ENCODE measurements at regions not wholly inside any gene's neighbourhood (a gene's known extent, or its start where the extent isn't known, plus 50 kb on each side); places are given as distances from the start of the nearest gene placed in this dataset.

DNA sequence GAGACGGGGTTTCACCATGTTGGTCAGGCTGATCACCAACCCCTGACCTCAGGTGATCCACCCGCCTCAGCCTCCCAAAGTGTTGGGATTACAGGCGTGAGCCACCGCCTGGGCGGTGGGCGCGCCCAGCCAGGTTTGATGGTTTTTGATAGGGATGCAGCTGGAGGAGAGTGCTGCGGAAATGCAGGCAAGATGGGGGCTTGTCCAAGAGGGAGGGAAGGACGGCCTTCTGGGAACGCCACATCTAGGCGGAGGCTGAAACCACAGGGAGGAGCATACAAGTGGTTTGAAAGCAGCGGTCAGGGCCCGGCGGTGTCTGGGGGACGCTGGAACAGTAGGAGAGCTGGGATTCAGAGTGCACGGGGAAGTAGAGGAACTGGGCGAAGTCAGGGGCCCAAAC is 134.6 kb downstream of the VRK1 start:
- no peak for DNase-seq (ENCODE audit: low read depth)

DNA sequence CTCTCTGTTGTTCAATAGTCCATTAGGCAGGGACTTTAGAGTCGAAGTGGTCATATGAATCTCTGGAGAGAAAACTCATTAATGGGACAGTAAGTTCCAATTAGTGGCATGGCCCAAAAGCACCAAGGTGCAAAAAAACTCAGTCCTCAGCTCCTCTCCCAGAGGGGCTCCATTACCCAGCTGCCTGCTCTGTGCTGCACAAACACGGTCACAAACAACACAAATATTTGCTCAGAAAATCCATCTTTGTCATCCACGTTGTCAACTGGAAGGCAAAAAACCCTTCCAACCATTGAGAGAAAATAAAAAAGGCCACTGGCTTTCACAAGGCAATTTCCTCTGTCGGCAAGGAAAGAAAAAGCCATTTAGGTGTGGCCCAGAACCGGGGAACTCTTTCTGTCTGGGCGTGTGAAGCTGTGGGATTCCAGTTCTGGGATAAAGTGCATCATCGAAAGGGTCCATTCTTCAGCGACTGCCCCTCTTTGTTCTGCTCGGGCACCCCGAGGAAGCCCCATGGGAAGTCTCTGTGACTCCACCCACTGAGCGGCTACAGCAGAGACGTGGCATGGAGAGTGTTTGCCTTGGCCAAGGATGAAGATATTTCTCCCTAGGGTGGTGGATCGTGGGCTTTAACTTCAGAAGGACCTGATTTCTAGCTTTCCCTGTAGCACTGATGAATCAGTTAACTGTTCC is 137.6 kb downstream of the VRK1 start:
- DNase-seq (ENCODE audit: low read depth): no peak

DNA sequence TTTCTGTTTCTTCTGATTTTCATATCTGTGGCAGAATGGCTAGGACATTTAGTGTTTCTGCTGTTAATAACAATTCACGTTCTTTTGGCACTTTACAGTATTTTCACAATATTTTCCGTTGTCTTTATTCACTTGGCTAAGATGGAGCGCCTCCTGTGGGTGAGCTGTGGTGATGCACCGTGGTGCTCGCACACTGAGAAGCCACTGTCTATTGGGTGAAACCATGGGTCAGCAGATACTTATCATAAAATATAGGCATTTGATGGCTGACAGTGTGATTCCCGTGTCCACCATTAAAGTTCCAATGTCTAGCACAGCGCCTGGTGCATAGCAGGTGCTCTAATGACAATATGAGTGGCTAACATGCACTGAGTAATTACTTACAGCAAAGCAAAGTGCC is 141.8 kb downstream of the VRK1 start:
- no peak for DNase-seq (ENCODE audit: low read depth)

DNA sequence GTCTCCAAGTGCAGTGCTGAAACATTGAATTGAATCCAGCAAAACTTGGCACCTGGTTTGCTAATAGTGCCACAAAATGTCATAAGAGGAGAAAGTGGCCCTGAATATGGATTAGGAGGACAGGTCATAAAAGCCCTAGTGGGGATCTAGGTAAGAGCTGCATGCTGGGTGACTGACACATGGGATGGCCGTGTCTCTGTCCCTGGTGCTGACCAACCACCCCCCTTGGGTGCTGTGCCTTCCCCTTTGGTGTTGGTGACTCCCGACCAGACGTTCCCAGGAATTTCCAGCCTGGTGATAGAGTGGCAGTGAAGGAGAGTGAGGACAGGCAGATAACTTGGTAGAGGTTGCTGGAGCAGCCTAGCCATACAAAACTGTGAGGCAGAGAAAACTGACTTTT is 142.8 kb downstream of the VRK1 start:
- no peak for DNase-seq (ENCODE audit: low read depth)

DNA sequence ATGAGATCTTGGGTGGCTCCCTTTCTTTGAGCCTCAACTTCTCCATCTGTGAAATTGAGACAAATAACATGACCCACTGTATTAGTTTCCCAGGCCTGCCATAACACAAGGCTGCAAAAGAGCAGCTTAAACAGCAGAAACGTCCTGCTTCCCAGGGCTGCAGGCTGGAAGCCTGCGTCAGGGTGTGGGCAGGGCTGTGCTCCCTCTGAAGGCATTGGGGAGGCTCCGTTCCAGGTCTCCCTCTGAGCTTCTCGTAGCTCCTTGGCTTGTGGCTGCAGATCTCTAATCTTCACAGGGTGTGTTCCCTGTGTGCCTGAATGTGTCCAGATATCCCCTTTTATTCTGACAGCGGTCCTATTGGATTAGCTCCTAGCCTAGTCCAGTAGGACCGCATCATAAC is 147.1 kb downstream of the VRK1 start:
- no peak for DNase-seq (ENCODE audit: low read depth)

DNA sequence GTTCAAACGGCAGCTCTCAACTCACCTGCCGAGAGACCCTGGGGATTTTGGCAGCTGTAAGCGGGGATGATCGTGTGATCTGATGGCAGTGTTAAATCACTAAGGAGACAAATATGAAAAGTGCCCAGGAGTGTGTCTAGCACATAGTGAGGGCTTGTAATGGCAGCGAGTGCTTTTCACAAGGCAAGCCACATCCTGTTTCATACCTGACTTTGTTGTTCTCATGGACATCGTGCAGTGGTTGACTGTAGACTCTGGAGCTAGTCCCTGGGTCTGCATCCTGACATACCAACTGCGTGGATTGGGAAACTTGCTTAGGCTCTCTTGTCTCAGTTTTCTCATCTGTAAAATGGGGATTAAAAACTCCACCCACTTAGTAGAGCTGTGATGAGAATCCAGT is 148.5 kb downstream of the VRK1 start:
- no peak for DNase-seq (ENCODE audit: low read depth)

DNA sequence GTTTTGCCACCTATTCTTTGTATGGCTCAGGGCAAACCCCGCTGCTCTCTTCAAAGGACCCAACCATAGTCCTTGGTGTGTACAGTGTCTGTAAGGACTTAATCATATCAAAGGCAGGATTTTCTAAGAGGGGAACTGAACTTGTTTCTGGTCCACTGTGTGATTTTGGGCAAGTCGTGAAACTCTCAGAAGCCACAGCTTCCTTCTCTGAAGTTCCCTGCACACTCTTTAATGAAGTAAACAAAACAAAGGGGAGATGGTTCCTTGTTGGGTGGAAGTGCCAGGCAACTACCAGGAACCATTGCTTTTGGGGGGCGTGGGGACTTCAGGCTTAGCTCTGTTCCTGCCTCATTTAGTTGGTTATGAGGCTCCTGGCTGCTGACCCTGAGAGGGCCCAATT is 152.4 kb downstream of the VRK1 start:
- no peak for DNase-seq (ENCODE audit: low read depth)

DNA sequence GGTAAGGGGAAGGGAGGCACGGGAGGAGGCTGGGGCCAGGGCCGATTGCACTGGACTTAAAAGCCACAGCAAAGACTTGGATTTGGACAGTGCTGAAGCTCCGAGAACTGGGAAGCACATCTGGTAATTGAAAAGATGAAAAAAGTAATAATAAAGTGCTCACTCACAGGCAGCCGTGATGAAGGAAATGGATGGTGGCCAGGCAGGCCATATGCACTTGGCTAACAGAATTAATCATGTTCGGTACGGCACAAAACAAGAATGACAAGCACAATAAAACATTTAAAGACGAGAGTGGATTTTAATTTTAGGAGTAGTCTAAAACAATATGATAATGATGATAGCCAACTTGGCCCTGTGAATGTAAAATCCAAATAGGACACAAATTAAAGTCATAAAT is 154.3 kb downstream of the VRK1 start:
- DNase-seq (ENCODE audit: low read depth): no peak

DNA sequence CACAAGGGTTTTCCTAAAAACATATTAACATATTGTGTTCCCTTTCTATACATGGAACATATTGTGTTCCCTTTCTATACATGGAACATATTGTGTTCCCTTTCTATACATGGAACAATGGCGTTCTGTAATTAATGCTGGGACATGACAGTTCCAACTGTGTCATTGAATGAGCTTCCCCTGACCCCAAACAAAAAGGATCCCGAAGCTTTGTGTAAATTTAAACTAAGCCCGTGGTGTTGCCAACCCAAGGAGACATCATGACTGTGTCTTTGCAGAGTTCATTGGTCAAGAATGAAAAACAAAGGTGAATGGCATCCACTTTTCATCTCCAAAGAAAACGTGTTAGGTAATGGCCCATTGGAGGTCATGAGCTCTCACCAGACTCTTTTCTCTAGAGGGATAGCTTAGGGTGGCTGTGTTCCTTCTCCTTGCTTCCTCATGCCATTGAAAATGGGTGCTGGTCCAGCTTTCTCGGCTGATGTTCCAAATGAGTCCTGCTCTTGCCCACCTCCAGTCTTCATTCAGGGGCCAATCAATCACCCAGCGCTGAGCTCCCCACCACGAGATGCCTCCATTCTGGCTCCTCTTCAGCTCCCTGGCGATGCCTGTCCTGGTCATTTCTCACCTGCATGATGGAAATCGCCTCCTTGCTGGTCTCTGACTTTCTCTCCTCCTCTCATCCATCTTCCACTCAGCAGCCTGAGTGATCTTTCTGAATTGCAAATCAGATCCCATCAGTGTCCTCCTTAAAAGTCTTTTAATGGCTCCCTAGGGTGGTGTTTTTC is 156.1 kb downstream of the VRK1 start:
- DNase-seq (ENCODE audit: low read depth): no peak

DNA sequence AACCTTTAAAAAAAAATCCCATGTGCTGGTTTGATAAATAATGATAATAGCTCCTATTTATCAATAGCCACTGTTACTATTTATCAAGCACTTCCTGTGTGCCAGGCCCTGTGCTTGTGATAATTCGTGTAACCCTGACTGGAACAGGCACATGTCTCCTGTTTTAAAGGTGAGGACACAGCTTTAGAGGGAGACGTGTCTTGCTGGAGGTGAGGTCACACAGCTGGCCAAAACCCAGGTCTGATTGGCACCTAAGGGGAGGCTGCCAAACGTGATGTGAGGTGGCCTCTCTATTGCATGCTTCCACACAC is 156.6 kb downstream of the VRK1 start:
- no peak for DNase-seq (ENCODE audit: low read depth)

DNA sequence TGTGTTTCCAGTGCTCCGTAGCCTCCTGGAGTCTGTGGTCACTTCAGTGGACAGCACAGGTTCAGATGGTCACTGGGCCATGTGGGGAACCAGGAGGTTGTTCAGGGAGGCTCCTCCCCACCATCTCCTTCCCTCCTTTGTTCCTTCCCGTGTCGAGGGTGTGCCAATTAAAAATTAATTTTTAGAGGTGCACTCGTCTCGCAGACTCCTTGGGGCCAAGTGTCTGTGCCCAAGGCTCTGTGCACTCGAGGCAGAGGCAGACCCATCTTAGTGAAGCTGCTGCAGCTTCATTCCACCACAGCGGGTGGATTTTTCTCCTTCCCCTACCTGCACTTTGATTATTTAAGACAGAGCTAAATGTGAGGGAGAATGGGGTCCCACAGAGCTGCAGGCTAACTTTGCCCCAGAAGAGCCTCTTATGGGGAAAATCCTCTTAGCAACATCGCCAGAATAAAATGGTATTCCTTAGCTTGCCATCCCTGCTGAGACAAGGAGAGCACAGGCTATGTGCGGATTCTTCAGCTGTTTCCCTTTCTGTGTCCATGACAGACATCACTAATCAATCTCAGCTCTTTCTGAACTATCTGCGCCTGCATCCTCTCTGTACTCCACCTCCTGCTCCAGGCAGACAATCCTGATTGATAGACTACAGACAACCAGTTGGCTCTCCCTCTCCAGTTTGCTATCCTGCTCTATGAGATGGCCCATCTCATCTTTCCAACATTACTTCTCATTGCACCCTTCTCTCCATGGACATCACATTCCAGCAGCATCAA is 159.5 kb downstream of the VRK1 start:
- no peak for DNase-seq (ENCODE audit: low read depth)

DNA sequence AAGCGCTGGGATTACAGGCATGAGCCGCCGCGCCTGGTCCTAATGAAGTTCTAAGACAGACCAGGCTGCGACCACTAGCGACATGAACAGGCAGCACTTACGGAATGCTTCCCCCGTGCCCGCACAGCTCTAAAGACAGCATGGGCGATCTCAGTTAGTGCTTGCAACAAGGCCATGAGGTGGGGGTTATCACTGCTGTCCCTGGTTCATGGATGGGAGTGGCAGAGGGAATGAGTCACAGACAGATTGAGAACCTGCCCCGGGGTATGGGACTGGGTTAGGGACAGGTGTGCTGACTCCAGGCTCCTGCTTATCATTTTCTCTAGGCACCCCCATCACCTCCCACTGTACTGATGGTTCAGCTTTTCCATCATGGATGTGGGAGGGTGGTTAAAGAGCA is 160.9 kb downstream of the VRK1 start:
- DNase-seq (ENCODE audit: low read depth): no peak

DNA sequence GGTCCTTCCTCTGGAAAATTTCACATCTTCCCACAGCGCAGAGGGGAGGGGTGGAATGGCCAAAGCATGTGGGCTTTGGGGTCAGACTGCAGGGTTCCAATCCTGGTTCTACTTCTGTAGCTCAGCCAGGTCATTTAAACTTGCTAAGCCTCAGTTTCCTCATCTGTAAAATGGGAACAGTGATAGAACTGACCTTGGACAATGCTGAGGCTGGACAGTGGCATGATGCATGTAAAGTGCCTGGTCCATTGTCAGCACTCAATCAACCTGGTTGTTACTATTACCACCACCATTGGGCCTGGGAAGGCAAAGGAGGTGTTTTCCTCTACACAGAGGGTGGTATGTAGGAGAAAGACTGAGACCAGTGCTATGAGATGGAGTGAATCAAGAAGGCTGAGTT is 162.8 kb downstream of the VRK1 start:
- DNase-seq (ENCODE audit: low read depth): no peak

DNA sequence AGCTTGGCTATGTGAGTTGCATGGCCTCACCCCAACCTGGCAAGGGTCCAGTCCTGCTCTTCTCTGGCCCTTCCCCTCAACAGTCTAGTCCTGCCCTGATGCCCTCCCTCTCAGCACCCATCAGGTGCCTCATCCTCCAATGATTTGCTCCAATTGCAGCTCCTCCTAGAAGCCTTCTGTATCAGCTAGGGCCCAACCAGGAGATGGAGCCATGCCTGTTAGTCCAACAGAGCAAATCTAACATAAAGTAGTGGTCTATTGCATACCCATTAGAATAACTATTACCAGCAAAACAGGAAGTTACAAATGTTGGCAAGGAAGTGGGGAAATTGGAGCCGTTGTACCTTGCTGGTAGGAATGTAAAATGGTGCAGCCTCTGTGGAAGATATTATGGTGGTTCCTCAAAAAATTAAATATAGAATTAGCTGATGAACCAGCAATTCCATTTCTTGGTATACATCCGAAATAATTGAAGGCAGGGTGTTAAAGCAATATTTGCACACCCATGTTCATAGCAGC is 163.5 kb downstream of the VRK1 start:
- no peak for DNase-seq (ENCODE audit: low read depth)

DNA sequence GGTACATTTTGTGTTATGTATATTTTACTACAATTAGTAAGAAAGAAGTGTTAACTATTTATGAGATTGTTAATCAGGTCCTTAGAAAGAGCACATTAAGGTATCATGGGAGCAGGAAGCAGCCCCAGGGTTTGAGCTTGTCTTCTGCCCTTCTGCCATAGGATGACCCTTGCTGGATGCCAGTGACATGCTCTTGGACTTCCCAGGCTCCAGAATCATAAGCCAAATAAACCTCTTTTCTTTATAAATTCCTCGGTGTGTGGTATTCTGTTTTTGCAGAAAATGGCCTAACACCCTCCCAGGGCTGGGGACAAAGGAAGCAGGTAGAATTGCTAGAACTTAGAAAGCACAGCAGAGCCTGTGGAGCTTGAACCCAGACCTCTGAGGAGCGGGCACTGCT is 164.7 kb downstream of the VRK1 start:
- DNase-seq (ENCODE audit: low read depth): no peak

DNA sequence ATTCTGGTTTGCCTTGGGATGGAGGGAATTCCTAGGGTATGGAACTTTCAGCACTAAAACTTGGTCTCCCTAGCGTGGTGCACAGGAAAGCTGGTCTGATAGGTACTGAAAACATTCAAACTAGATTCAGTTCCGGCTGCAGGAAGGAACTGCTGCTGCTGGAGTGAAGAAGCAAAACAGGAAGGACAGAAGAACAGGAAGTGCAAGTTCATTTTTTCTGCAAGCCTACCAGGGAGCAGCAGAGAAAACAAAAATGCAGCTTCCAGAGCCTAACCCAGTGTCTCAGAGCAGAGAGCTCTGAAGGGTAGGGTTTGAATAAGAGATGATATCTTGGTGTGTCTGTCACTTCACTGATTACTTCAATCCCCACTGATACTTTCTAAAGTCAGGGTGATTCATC is 165.2 kb downstream of the VRK1 start:
- no peak for DNase-seq (ENCODE audit: low read depth)

DNA sequence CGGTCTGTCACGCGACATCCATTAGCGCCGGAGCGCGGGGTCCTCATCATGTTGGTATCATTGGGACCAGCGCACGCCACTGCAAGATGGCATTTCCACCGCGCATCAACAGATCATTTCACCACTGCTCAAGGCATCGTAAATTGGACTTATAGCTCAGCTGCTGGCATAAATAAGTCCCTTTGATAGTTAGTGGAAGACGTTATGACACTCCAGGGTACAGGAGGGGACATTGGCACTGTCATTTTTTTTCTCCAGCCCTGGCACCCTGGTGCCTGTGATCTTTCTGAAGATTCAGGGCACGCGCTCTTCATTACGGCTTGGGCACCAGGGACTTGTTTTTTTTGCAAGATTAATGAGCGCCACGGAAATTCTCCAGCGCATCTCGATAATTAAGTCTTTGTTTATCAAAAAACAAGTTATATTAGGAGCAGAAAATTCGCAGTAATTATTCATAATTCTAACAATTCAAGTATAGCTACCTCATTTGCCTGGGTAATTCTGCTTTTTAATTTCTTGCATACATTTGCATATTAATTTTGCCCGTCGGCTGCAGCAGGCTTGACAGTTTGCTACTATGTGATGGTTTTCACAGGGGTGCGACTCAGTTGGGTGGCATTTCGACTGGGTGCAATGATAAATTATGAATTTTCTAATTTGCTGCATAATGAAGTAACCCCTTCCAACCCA is 167.7 kb downstream of the VRK1 start:
- no peak for DNase-seq (ENCODE audit: low read depth)

DNA sequence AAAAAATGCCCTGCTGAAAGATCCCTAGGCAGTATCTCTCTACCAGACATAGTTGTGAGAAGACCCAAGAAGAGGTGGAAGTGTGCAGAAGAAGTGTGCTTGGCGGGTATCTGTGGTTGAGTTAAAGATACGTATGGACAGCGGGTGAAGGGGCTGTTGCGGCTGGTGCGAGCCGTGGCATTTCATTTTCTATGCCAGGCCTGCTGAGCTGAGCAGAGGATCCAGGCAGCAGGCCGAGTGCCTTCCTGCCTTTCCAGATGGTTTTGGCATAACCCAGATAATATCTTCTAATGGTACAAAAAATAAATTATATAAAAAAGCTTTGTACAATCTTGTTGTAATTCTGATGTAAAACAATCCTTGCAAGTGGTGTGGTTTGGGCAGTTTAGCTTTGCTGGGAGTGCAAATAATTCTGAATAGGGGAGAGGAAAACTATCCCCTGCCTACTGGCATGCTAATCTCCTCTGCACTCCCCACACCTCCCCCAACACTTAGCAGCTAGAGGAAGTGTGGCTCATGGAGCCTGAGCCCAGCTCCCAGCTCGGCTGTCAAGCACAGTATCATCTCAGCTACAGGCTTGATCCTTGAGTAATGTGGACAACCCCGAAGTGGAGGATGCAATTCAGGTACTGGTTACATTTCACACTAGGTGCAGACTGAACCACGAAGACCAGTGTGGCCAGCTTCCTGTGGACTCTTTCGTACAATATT is 168.9 kb downstream of the VRK1 start:
- no peak for DNase-seq (ENCODE audit: low read depth)

DNA sequence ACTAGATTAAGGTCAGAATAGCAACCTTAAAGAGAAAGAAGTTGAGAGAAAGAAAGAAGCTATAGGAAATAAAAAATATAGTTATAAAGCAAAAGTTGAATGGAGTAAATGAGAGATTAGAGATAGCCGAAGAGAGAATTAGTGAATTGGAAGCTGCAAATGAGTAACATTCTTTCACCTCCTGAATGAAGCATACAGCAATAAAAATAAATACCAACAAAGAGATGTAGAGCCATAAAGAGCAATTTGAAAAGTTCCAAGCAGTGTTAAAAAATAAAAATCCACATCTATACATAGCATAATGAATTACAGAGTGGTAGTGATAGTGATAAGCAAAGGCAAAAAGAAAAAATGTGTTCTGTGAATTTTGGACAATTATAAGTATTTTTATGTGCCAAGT is 177.9 kb downstream of the VRK1 start:
- no peak for DNase-seq (ENCODE audit: low read depth)

DNA sequence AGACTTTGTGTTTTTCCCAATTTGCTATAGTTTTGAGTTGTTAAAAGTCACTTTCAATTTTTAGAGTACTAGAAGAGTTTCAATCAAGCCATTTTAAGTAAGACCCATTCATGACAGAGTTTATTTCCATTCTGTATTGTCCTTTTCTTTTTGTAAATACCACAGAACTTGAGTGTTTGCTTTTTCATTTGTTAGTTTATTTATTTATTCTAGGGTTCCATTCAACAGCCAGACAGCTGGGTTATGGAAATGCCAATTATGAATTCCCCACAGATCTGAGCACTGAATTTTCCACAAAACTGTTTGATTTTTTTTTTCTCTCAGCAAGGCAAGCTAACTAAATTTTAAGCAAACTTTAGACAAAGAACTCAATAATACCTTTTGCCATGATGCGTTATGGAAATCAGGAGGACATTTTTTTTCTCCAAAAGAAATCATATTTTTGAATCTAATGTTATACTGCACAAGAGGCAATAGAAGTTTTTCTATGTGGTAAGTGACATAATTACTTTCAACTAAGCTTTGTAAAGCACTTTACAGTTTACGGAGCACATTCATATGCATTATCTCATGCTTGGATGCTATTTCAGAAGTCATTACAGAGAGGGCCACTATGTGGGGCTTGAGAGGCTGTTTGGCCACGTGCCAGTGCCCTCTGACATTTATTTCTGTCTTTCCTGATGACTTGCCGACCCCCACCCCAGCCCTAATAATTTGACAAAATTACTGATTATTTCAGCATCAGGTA is 181.5 kb downstream of the VRK1 start:
- no peak for DNase-seq (ENCODE audit: low read depth)

DNA sequence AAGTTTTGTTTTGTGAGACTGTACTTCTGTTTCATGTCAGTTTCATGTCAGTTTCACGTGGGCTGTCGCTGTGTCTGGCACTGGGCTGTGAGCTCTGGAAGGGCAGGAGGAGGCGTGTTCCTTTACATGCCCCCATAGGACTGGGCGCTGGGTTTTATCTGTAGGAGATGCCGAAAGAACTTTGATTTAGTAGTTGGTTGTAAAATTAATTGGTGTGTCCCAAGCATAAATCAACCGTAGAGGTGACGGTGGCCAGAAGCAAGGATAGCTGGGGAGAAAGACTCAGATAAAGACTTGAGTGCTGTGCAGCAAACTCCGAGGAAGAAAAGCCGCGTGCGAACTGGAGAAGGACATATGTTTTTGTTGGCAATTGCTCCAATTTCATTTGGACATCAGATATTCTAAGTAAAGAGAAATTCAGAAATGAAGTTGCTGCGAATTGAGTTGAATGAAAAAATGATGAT is 182.5 kb downstream of the VRK1 start:
- DNase-seq (ENCODE audit: low read depth): no peak

Measured in fibroblast of the conjunctiva (primary cell).